ENCODE measurements at regions not wholly inside any gene's neighbourhood (a gene's known extent, or its start where the extent isn't known, plus 50 kb on each side); places are given as distances from the start of the nearest gene placed in this dataset.

DNA sequence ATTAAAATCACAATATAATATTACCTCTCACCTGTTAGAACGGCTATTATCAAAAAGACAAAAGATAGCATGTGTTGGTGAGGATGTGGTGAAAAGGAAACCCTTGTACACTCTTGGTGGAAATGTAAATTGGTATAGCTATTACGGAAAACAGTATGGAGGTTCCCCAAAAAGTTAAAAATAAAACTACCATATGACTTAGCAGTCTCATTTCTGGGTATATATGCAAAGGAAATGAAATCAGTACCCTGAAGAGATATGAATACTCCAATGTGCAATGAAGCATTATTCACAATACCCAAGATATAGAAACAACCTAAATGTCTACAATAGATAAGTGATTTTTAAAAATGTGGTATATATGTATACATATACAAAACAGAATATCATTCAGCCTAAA, 199.9 kb downstream of the SNX18 start:
- no peak for DNase-seq (ENCODE audit: low spot score)

DNA sequence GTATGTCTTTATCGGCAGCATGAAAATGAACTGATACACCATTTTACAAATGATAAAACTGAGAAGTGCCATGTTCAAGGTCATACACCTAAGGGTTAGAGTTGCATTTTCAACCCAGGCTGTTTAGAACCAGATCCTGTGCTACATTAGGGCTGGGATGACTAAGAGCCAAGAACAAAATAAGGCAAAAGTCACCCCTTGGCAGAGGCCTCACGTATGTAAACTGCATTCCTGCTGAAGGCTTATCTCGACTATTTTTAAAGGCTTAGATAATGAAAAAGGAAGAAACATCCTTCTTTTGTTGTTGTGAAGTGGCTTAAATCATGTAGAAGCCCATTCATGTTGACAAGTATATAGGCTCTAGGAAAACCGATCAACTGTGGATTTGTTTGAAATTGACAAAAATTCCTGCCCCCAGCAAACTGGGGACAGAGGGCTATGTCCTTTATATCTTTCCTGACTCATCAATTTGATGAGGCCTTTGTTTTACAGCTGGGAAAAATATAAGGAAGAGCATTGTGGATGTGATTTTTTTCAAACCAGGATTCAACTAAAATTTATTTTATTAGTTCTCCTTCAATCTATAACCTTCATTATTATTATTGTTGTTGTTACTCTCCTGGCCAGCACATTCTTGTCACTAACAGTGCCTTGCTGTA, 196.5 kb downstream of the SNX18 start:
- DNase-seq (ENCODE audit: low spot score), result no peak

DNA sequence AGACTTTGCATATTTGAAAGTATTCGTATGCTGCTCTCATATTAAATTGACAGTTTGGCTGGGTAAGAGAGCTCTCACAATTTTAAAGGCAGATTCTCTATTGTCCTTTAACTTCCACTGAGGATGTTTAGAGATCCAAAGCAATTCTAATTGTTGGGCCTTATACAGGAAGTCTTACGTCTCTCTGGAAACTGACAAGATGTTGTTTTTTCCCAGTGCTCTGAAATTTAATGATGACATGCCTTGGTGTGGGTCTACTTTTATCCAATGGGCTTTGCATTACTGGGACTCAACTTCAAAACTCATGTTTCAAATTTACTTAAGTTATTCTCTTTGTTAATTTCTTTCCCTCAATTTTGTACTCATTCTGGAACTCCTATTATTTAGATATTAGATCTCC, 191.5 kb downstream of the SNX18 start:
- no peak for DNase-seq (ENCODE audit: low spot score)

DNA sequence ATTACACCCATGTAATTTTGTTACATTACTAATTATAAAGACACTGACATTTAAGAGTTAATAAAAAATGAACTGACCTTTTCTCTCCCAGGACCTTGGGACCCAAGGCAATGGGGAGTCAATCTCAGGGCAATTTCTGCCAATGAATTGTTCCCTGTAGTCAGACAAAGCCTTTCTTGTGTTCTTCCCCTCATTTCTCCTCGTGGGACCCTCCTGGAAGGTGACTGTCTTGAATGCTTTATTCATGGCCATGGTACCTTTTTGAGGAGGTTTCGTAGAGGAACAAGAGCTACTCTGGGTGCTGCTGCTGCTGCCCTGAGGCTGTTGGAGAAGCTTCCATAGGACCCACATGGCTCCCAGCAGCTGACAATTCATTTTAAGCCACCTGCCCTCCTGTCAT, 190.3 kb downstream of the SNX18 start:
- DNase-seq (ENCODE audit: low spot score), result no peak

DNA sequence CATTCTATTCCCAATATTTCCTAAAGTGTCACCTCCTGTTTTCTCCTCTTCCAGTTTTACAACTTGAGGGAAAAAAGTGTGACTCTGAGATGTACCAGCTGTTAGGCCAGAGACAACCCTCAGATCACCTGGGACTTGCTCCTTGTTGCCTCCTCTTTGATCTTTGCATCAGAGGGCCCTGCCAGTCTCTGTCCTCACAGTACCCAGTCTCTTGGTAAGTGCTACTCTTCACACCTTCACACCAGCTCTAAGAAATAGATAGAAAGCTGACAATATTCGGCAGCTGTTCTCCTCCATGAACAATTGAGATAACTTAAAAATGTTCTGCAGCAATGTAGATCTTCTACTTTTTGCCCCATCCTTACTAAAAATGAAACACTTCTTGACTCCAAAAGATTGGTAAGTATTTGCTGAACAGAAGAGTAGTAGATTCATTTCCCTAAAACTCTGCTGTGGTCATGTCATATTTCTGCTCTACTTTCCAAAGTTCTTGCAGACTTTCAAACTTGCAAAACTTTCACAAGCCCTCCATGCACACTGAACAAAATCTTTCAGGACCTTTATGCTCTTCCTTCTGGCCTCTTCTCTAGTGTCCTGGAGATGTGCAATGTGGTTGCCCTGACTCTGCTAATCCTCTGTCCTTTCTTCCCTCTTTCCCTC, 188.6 kb downstream of the SNX18 start:
- DNase-seq (ENCODE audit: low spot score), result no peak

DNA sequence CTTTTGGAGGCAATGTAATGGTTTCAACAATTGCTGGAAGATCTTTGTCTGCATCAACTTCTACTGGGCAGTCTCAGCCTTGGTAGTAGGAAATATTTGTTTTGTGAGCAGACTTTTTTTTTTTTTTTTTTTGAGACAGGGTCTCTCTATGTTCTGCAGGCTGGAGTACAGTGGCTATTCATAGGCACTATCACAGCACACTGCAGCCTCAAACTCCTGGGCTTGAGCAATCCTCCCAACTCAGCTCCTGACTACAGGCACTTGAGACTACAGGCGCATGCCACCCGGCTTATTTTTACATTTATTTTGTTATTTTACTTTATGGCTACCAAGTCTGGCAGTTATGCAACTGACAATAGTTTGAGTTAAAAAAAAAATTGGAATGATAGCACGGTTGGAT, 187.3 kb downstream of the SNX18 start:
- no peak for DNase-seq (ENCODE audit: low spot score)

DNA sequence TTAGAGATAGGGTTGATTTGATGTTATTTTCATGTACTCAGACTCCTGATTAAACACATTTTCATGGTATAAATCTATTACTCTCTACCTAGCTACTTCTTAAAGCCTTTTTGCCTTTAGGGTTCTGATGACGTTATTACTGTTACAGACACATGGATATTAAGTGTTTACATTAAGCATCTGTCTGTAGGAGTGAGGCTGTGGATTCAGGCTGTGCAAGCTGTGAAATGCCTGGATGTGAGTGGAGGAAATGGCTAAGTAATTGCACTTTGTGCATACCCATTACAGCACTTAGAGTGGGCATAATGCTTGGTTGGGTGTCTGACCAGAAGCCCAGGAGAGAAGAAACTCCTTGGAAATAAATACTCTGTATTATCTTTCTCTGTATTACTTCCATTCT, 186.8 kb downstream of the SNX18 start:
- DNase-seq (ENCODE audit: low spot score), result no peak

DNA sequence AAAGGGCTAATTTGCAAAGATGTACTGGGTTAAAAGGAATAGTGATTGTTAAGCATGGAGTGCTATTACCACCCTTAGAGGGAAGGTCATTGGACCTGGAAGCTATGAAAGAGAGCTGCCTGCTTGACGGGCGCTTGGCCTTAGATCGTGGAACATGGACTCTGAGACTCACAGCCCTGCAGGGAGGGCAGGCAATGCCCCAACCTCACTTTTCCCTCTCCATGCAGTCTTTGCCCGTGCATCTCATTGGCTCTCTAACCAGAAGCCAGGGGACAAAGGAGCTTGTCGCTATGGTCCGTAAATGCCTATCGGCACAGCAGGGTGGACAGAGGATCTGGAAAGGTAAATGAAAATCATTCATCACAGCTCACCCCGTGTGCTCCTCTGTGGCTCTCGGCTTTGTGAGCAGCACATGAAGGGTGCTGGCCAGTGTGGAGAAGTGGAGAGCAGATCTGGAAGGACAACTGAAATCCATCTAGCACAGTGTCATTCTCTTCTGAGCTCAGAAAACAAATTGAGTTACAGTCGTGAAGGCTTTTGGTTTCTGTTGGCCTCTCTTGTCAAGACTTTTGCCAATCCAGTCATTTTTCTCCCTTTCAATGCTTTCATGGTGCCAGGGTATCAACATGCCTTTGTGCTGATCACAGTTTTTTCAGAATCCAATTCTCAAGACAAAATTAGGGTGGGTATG, 186.2 kb downstream of the SNX18 start:
- no peak for DNase-seq (ENCODE audit: low spot score)

DNA sequence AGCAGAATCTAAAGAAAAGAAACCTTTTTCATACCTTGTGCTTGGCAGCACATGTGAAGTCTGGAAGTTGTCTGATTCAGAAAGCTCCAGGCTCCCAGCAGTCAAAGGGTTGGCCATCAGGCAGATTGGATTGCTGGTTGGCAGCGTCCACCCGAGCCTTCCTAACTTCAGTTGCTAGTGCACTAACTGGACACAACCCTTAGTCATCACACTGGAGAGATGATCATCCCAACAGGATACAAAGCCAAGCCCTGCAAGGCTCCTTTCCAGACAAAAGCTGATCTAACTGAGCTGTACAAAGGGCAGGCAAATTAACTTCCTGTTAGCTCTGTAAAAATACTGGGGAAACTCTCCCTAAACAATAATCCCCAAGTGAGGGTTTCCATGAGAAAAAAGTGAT, 185.6 kb downstream of the SNX18 start:
- DNase-seq (ENCODE audit: low spot score), result no peak

DNA sequence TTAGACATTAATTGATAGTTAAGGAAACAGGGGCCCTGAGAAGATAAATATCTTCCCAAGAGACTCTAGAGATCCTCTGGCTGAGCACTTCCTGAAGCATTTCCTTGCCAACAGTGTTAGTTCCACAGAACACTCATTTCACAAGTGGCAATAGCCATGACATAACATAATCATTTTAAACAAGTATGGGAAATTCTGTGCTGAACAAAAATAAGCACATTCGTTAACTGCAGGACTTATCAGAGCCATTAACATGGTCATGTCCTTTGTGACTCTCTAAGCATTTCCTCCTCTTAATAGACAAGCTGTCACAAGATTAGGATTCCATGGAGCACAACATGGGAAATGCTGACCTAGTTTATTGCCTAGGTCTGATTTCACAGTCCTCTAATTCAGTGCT, 184.9 kb downstream of the SNX18 start:
- DNase-seq (ENCODE audit: low spot score), result no peak

DNA sequence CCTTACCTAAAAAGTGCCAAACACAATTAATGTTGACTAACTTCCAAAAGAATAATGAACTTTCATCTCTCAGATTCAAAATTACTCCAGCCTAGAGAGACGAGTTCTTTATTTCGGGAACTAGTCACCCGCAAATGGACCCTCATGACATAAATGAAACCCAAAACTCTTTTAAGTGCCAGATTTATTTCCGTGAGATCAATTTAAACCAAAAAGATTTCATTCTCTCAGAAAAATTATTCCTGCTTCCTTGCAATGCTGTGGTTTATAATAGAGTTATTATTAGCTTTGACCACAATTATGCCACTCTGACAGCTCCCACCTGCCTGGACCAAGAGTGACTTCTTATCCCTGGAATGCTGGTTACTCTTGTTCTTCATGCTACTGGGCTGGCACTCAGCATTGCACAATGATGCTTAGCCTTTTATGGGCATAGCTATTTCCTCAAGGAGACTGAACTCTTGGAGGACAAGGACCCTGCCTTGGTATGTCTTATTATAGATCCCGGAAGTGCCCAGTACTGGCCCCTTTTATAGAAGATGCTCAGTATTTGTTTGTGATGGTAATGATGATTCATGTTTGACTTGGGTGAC, 183.5 kb downstream of the SNX18 start:
- DNase-seq (ENCODE audit: low spot score), result no peak

DNA sequence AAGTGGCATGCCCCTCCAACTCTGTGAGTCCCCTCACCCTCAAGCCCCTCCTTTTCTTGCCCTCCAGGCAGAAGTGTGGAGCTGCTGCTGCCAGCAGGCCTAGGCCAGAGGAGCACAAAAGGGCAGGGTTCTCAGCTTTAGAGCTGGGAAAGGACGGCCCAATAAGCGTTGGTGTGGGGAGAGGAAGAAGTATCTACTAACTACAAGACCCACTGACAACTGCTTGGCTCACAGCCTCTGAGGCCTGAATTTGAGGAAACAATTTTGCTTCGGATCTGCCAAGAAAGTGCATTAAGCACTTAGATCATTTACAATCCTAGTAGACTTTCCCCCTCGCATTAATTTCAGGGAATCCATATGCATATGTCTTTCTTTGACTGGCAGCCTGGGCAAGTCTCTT, 179.4 kb downstream of the SNX18 start:
- DNase-seq (ENCODE audit: low spot score), result no peak

DNA sequence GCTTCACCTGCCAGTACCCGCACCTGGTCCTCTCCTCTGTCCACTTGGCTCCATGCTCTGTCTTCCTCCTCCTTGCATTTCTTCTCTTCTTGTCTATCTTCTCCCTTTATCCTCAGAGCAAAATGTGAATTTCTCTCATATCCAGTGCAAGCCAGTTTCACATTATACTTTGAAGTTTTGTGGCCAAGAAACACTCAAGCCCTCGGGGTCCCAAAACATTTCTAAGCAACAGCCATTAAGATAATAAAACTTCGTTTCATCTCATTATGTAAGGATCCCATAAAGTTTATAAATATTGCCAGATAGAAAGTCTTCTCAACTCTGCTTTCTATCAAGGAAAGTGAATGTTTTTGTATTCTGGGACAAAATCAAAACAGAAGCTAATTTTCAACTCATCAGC, 178.8 kb downstream of the SNX18 start:
- no peak for DNase-seq (ENCODE audit: low spot score)

DNA sequence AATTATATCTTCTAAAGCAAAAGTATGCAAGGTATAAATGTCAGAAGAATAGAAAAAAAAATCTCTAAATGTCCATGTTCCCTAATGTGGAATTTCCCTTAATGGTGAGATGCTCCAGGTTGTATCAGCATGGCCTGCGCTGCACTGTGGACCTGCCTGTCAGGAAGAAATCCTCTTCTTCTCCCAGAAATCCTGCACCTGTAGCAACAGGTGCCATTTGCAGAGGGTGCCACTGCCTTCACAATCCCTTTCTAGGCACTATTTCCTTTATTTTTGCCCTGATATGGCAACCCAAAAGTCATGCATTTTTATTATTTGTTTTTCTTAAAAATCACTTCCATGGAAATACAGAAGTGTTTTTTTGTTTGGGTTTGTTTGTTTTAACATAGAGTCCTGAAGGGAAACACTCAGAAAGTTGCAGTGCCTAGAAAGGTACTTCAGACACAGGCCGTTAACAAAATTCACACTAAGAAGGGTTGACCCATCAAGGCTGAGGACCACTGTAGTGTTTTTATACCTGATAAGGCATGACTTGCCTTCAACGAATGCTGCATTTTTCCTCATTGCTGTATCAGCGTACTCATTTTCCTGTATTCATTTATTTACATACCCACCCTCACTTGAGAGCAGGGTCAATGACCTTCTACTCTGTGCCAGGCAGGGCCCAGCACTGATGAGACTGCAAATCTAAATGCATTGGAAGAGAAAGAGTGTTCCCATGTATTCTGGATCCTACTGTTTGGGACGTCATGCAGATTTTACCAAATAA, 177.8 kb downstream of the SNX18 start:
- DNase-seq (ENCODE audit: low spot score), result no peak

DNA sequence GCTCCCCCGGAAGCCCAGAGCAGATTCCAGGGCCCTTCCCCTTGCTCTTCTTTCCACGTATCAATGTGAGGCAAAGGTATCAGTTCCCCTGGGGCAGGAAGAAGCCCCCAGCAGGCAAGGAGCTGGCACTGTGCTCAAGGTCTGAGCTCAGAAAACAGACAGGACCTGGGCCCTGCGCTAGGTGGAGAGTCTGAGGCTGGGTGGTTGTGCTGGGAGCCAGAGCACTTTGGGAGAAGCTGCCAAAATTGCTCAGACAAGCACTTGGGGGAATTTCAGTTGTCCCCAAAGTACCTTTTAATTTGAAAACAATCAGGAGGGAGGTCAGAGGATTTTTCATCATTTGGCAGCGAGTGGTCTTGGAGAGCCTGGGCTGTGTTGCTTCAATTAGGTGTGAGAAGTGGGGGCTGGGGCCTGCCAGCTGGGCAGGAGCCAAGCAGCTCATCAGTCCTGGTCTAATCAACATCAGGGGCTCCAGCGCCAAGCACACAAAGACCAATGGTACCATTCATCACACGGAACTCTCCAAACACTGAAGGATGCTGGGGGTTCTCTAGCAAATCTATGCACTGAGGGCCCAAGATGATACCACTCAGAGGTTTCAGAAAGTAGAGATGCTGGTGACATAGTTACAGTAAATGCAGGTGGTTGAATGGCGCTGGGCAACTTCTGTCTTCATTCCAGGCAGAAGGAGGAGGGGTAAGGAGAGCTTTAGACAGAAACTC, 176.5 kb downstream of the SNX18 start:
- no peak for DNase-seq (ENCODE audit: low spot score)

DNA sequence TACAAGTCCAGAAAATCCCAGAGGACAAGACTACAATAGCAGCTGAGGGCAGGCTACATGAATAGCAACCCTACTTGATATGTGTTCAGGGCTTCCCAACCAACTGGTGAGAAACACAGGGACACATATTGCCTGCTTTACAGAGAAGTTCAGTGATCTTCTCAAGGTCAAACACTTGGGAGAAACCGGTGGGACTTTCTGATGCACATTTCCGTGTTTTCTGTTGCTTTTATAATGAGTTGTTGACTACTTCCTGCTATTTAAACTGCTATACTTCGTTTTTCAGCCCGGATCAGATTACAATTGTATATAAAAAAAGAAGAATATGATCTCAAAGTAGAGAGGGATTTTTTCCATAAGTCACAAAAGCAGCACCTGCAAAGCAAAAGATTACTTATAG, 175.1 kb downstream of the SNX18 start:
- no peak for DNase-seq (ENCODE audit: low spot score)

DNA sequence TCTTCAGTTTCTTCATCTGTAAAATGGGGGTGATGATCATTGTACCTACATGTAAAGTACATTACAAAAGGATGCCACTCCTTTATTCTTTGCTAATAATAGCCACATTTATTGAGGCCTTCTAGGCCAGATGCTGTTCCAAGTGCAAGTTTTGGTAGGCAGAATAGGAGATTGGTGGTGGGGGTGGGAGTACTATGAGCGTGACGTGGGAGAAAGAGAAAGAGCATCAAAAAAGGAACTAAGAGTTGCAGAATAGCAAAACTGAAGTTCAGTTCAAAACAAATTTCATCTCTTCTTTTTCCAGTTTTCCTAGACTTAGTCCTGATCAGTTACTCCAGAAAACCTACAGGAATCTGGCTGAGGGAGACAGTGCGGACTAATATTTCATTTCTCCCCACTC, 174.1 kb downstream of the SNX18 start:
- no peak for DNase-seq (ENCODE audit: low spot score)

DNA sequence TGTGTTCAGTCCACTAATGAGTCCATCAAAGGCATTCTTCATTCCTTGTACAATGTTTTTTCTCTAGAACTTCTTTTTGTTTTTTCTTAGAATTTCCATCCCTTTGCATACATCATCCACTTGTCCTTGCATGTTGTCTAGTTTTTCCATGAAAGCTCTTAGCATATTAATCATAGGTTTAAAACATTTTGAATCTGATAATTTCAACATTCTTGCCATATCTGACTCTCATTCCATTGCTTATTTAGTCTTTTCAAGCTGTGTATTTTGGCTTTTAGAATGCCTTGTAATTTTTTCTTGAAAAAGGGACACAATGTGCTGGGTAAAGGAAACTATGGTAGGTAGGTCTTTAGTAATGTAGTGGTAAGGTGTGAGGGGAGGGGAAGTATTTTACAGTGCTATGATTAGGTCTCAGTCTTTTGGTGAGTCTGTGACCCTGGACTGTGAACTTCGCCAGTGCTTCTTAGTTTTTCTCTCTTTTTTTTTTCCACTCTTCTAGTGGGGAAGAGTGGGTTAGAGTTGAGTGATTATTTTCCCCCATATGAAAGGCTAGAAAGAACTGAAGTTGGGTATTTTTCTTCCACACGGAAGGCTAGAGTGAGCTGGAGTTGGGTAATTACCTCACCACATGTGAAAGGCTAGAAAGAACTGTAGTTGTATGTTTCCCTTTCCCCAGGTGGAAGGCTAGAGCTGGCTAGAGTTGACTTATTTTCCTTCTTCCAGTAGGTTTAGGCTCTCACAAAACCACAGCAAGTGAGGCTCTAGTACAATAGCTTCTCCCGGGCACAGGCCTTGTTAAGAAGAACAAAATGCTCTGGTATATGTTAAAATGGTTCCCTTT, 172.1 kb downstream of the SNX18 start:
- DNase-seq (ENCODE audit: low spot score), result no peak

DNA sequence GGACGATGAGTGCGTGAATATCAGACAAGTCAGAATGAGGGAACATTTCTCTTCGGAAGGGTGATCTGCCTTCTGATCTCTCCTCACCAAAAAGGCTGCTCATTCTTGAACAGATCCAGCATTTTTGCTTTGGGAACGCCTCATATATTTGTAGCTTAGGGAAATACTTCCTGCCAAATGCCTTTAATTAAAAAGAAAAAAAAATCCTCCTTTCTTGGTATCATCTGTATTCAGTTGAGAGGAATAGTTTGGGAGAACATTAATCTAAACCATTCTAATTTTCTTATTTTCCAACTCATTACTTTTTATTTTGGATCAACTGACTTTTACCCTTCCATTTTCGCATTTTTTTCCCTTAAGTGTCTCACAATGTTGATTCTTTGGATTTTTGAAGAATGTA, 163.4 kb downstream of the SNX18 start:
- DNase-seq (ENCODE audit: low spot score), result no peak

DNA sequence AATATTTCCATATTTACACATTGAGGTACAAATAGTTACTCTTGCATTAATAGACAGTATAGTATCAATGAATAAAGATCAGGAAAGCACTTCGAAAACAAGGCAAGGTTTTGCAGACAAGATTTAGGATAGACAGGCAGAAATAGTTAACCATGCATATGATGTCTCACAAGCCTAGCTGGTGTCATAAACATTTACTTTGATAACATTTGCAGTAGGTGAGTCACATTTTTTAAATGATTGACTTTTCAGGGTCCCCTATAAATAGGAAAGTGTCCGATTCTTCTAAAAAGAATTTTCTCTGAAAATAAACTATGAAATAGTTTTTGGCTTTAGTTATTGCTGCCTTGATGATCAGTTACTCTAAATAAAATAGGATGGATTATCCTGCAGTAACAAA, 162.1 kb downstream of the SNX18 start:
- DNase-seq (ENCODE audit: low spot score), result no peak

DNA sequence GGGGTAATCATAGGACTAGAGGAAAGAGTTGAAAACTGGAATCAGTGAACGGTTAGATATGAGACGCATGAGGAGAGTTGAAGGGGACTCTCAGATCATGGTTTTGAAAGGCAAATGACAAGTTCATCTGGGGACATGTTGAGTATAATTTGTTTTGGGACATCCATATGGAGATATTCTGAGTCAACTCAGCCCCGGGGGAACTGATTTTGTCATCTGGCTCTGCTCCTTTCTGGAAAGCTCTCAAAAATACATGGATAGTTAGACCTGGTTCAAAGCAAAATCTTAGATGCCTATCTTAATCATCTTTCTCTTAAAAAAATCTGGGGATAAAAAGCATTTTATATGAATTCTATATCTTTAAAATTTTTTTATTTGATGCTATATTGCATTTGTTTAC, 161.2 kb downstream of the SNX18 start:
- no peak for DNase-seq (ENCODE audit: low spot score)
